K562 (cell line): ENCODE measurements at regions not wholly inside any gene's neighbourhood (a gene's known extent, or its start where the extent isn't known, plus 50 kb on each side); places are given as distances from the start of the nearest gene placed in this dataset.
"Not testable (repeated sequence)": the region's sequence is repeated elsewhere in the genome, so short reads cannot be mapped to it uniquely, and the experiment has no call there.

ENCODE experiments used
- EHMT2 ChIP-seq: fragments of 450-650 bp; IDR thresholded peaks from 2 replicates; pipeline ENCODE4 v1.6.1; 2018; ENCODE audit warnings: antibody characterized with exemption
- EZH2 ChIP-seq: IDR thresholded peaks from 2 replicates; pipeline ENCODE4 v1.6.1; 2012; ENCODE audit warnings: low read depth, mild to moderate bottlenecking, inconsistent platforms, low read length, borderline replicate concordance
- PTRF ChIP-seq: fragments of 450-650 bp; IDR thresholded peaks from 2 replicates; pipeline ENCODE4 v1.6.1; 2016; ENCODE audit warnings: mild to moderate bottlenecking, missing genetic modification characterization, missing compliant biosample characterization
- ZBTB7A ChIP-seq: IDR thresholded peaks from 2 replicates; pipeline ENCODE4 v1.6.1; 2011; ENCODE audit warnings: low read depth, mild to moderate bottlenecking, low read length, moderate library complexity, borderline replicate concordance; ENCODE audit not compliant: control insufficient read depth
- TF ChIP-seq, protein P1 (sequence below): fragments of 250-450 bp; sonication (Bioruptor Pico); IDR thresholded peaks from 2 replicates; pipeline ENCODE4 v1.5.0; 2021; ENCODE audit warnings: mild to moderate bottlenecking, moderate library complexity
- TF ChIP-seq, protein P2 (sequence below), 3 experiments: IDR thresholded peaks in 2 of 3; conservative IDR thresholded peaks in 1 of 3; 2 replicates each; pipeline ENCODE4 v1.5.1; 2011 to 2012; ENCODE audit warnings: low read length in 3 of 3, mild to moderate bottlenecking in 3 of 3, control low read depth in 2 of 3, improper control_type of control experiment in 1 of 3, inconsistent platforms in 1 of 3, low read depth in 1 of 3, mixed read lengths in 1 of 3, moderate library complexity in 1 of 3; ENCODE audit not compliant: insufficient read depth in 2 of 3

DNA sequence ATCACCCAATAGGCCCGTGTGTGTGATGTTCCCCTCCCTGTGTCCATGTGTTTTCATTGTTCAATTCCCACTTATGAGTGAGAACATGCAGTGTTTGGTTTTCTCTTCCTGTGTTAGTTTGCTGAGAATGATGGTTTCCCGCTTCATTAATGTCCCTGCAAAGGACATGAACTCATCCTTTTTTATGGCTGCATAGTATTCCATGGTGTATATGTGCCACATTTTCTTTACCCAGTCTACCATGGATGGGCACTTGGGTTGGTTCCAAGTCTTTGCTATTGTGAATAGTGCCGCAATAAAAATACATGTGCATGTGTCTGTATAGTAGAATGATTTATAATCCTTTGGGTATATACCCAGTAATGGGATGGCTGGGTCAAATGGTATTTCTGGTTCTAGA is 568.1 kb downstream of the MATN1 start:
- not testable (repeated sequence) for TF ChIP-seq PTRF (tag); EZH2; EHMT2; ZBTB7A
- TF ChIP-seq, protein P1, sequence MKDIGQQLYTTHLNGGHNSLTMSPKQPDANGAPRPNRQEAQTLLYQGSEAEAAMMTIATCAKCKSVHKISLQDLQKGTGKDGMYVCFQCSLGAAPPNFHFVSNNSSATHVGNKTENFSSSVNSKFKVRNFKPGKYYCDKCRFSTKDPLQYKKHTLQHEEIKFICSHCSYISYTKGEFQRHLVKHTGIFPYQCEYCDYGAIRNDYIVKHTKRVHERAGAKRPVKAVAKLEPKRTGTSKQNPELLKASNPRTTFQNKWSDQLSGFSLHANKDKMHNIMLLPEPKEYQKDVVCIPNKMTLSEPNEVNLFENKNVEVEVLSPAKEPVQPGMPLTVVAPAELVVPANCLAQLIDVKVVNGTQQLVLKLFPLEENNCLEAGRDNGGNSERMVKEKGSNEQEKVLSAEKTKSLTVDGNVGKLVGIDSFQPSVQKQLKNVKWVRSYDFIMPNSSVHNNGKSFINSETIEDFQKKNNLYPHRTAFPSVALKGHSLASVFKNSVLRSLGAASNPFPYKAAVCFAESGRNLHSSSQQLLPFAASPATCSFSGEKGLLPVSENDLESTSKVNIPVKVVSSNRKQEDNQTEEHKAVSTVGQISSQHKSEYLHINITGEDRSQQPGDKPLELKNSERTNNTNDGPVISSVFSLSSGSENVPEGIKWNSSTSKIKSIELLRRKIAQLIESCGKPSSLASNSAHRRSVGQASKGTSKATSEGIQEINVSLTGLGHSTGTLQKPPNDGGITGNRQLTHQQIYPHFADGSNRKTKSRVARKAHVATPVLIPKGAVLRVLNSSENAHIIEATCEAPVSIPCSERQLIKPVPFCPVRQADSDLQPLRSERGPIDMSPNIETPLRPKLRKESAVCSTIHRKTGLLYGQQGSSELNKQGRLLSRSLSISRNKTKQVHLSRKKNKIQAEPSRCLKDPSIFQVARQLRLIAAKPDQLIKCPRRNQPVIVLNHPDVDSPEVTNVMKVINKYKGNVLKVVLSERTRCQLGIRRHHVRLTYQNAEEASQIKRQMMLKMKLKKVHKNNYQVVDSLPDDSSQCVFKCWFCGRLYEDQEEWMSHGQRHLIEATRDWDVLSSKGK (CRISPR knock-in tag), result not testable (repeated sequence)
- TF ChIP-seq, protein P2, sequence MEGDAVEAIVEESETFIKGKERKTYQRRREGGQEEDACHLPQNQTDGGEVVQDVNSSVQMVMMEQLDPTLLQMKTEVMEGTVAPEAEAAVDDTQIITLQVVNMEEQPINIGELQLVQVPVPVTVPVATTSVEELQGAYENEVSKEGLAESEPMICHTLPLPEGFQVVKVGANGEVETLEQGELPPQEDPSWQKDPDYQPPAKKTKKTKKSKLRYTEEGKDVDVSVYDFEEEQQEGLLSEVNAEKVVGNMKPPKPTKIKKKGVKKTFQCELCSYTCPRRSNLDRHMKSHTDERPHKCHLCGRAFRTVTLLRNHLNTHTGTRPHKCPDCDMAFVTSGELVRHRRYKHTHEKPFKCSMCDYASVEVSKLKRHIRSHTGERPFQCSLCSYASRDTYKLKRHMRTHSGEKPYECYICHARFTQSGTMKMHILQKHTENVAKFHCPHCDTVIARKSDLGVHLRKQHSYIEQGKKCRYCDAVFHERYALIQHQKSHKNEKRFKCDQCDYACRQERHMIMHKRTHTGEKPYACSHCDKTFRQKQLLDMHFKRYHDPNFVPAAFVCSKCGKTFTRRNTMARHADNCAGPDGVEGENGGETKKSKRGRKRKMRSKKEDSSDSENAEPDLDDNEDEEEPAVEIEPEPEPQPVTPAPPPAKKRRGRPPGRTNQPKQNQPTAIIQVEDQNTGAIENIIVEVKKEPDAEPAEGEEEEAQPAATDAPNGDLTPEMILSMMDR (IDR thresholded peaks at IDR 0.05 in 2 of 3, conservative IDR thresholded peaks at IDR 0.05 in 1 of 3; ENCODE audit: insufficient read depth in 2 of 3, low read depth in 1 of 3, low read length in 3 of 3), result not testable (repeated sequence)
